K562 (cell line): ENCODE measurements at regions not wholly inside any gene's neighbourhood (a gene's known extent, or its start where the extent isn't known, plus 50 kb on each side); places are given as distances from the start of the nearest gene placed in this dataset.

Source experiments
- ATAC-seq: fragments of 200-7000 bp; cut with Tn5 transposase; 3 replicates; pipeline ENCODE4 v1.9.1; 2020; ENCODE audit warnings: moderate library complexity
- BruUV-seq: library from RNA; stranded (reverse); fragments of 400-500 nt; replicated peaks from 2 replicates; lab custom pipeline; 2021; lab: Mats Ljungman, UMichigan
- CTCF ChIA-PET: fragments of 300-600 bp; formaldehyde crosslinking; extraction: SDS; loops from one replicate; lab custom pipeline; 2021; ENCODE audit warnings: low intra/inter-chr PET ratio; lab: Yijun Ruan, JAX
- POLR2A ChIA-PET: fragments of 300-600, 350-650 bp; sonication (Branson Sonifier 250); formaldehyde crosslinking; extraction: SDS; loops from one replicate; lab custom pipeline; 2021; ENCODE audit warnings: antibody characterized with exemption, inconsistent platforms; lab: Yijun Ruan, JAX
- DNase-seq, 4 experiments: peaks; one replicate each; pipeline versions ENCODE4 v3.0.0 to v3.0.0-alpha.2; 2011 to 2018; ENCODE audit warnings: low spot score in 3 of 4, mixed read lengths in 3 of 4; ENCODE audit errors: extremely low read depth in 1 of 4
- FAIRE-seq: peaks from 2 replicates; lab custom pipeline; 2011; peaks lifted over from hg19 to GRCh38; lab: Jason Lieb, UNC
- H2AFZ ChIP-seq: 2 replicates; pipeline ENCODE4 v1.6.0; 2011; ENCODE audit warnings: low read depth, low read length, control low read depth, inconsistent platforms
- H3K27ac ChIP-seq: fragments of 200-600 bp; 3 replicates; pipeline ENCODE4 v1.8.0; 2011; ENCODE audit warnings: low read depth, mild to moderate bottlenecking, control low read depth, inconsistent platforms, low read length, moderate library complexity, mixed read lengths; ENCODE audit errors: extremely low read depth
- H3K27me3 ChIP-seq, 2 experiments: fragments of 300-600 bp in 1 of 2; 2 replicates in 1 of 2; 3 replicates in 1 of 2; pipeline versions ENCODE4 v1.6.0 to v1.8.0; 2011; ENCODE audit warnings: inconsistent platforms in 2 of 2, low read length in 2 of 2, mild to moderate bottlenecking in 1 of 2, mixed read lengths in 1 of 2, moderate library complexity in 1 of 2; ENCODE audit not compliant: control insufficient read depth in 2 of 2, insufficient read depth in 2 of 2
- H3K36me3 ChIP-seq: fragments of 300-600 bp; 3 replicates; pipeline ENCODE4 v1.8.0; 2011; ENCODE audit warnings: mild to moderate bottlenecking, low read length, inconsistent platforms; ENCODE audit not compliant: control insufficient read depth, insufficient read depth
- H3K4me1 ChIP-seq, 2 experiments: fragments of 200-600 bp in 1 of 2; replicated peaks in 1 of 2; 2 replicates in 1 of 2; 3 replicates in 1 of 2; pipeline versions ENCODE4 v1.5.1 to v1.8.0; 2011; ENCODE audit warnings: inconsistent platforms in 2 of 2, low read length in 2 of 2, mild to moderate bottlenecking in 1 of 2, mixed read lengths in 1 of 2, moderate library complexity in 1 of 2; ENCODE audit not compliant: control insufficient read depth in 2 of 2, insufficient read depth in 2 of 2
- H3K4me2 ChIP-seq: 2 replicates; pipeline ENCODE4 v1.6.1; 2011; ENCODE audit warnings: low read length, control low read depth, inconsistent platforms, mixed read lengths; ENCODE audit not compliant: insufficient read depth
- H3K4me3 ChIP-seq: fragments of 200-600 bp; sonication (generic), shearing (Covaris generic); 2 replicates; pipeline ENCODE4 v1.5.1; 2016; ENCODE audit warnings: control low read depth, inconsistent platforms
- H3K79me2 ChIP-seq: fragments of 200-600 bp; 3 replicates; pipeline ENCODE4 v1.8.0; 2011; ENCODE audit warnings: low read length, inconsistent platforms; ENCODE audit not compliant: control insufficient read depth, insufficient read depth
- H3K9ac ChIP-seq, 2 experiments: 2 replicates each; pipeline versions ENCODE4 v1.6.0 to v1.6.1; 2011; ENCODE audit warnings: low read depth in 2 of 2, low read length in 2 of 2, control low read depth in 1 of 2, inconsistent platforms in 1 of 2, mild to moderate bottlenecking in 1 of 2, mixed read lengths in 1 of 2; ENCODE audit not compliant: insufficient read depth in 1 of 2
- H3K9me1 ChIP-seq: one replicate; pipeline ENCODE4 v1.6.0; 2011; ENCODE audit warnings: inconsistent platforms, mild to moderate bottlenecking, low read length, moderate library complexity; ENCODE audit not compliant: control insufficient read depth, insufficient read depth
- H3K9me3 ChIP-seq: replicated peaks from 2 replicates; pipeline ENCODE4 v1.5.1; 2011; ENCODE audit warnings: low read depth, low read length, inconsistent platforms; ENCODE audit not compliant: control insufficient read depth, insufficient read depth
- H4K20me1 ChIP-seq: replicated peaks from 2 replicates; pipeline ENCODE4 v1.6.1; 2011; ENCODE audit warnings: low read length, inconsistent platforms, mixed read lengths; ENCODE audit not compliant: control insufficient read depth, insufficient read depth
- CAMTA2 ChIP-seq: fragments of 250-450 bp; sonication (Bioruptor Pico); conservative IDR thresholded peaks from 2 replicates; pipeline ENCODE4 v1.5.1; 2022
- ETV6 ChIP-seq, 3 experiments: fragments of 150-350 bp in 1 of 3; sonication (generic) in 1 of 3; formaldehyde crosslinking in 1 of 3; IDR thresholded peaks; 2 replicates each; pipeline versions ENCODE4 v1.6.1 to v1.8.0; 2014 to 2022; ENCODE audit warnings: borderline replicate concordance in 2 of 3, low read depth in 2 of 3, antibody characterized with exemption in 1 of 3, low read length in 1 of 3, mild to moderate bottlenecking in 1 of 3, missing genetic modification reagents in 1 of 3
- GATAD2A ChIP-seq: fragments of 450-650 bp; IDR thresholded peaks from 2 replicates; pipeline ENCODE4 v1.6.1; 2017
- GATAD2B ChIP-seq: fragments of 450-650 bp; IDR thresholded peaks from 2 replicates; pipeline ENCODE4 v1.6.1; 2017; ENCODE audit warnings: mild to moderate bottlenecking, borderline replicate concordance
- IRF1 ChIP-seq: sonication (generic); formaldehyde crosslinking; IDR thresholded peaks from 2 replicates; pipeline ENCODE4 v1.8.0; 2022; ENCODE audit warnings: missing genetic modification reagents, mild to moderate bottlenecking, borderline replicate concordance
- NR0B1 ChIP-seq: fragments of 450-650 bp; IDR thresholded peaks from one replicate; pipeline ENCODE4 v1.6.1; 2018; ENCODE audit warnings: mild to moderate bottlenecking, moderate library complexity; ENCODE audit not compliant: partially characterized antibody
- PHB2 ChIP-seq: fragments of 450-650 bp; IDR thresholded peaks from 2 replicates; pipeline ENCODE4 v1.6.1; 2017; ENCODE audit warnings: low read depth
- ZBTB7A ChIP-seq: IDR thresholded peaks from 2 replicates; pipeline ENCODE4 v1.6.1; 2011; ENCODE audit warnings: low read depth, mild to moderate bottlenecking, low read length, moderate library complexity, borderline replicate concordance; ENCODE audit not compliant: control insufficient read depth
- ZKSCAN8 ChIP-seq: fragments of 200-800 bp; sonication (Bioruptor generic); IDR thresholded peaks from 2 replicates; pipeline ENCODE4 v1.6.1; 2016; ENCODE audit warnings: missing genetic modification characterization, missing compliant biosample characterization
- ZNF695 ChIP-seq: fragments of 450-650 bp; formaldehyde crosslinking; IDR thresholded peaks from 2 replicates; pipeline ENCODE4 v1.4.0; 2020; ENCODE audit warnings: mild to moderate bottlenecking, moderate library complexity
- ZNF764 ChIP-seq: fragments of 250-450 bp; sonication (Bioruptor Pico); IDR thresholded peaks from 2 replicates; pipeline ENCODE4 v1.4.0; 2020; ENCODE audit warnings: low read depth, mild to moderate bottlenecking, moderate library complexity
- ZNF766 ChIP-seq: fragments of 200-800 bp; sonication (Bioruptor generic); conservative IDR thresholded peaks from 2 replicates; pipeline ENCODE4 v1.6.1; 2016; ENCODE audit warnings: missing genetic modification characterization, missing compliant biosample characterization
- WGBS: fragments of 100-300 bp; shearing (Covaris generic); methylation state at CpG from one replicate; pipeline ENCODE4 v1.1.6; 2016; ENCODE audit warnings: low coverage, mixed read lengths; ENCODE audit not compliant: insufficient coverage; ENCODE audit errors: missing lambda C conversion rate; 5-methylcytosine and 5-hydroxymethylcytosine counted together
- in situ Hi-C: fragments of 300-500 bp; cut with MboI; formaldehyde crosslinking; loops from 4 replicates; pipeline ENCODE4 v1.15.0; 2018; ENCODE audit warnings: inconsistent platforms, mixed read lengths
- intact Hi-C: fragments of 100-400 bp; cut with micrococcal nuclease; formaldehyde crosslinking; loops from 2 replicates; pipeline ENCODE4 v1.14.2; 2022
- TF ChIP-seq, protein P1 (sequence below): fragments of 450-650 bp; IDR thresholded peaks from 2 replicates; pipeline ENCODE4 v1.6.1; 2016; ENCODE audit warnings: low read depth, mild to moderate bottlenecking, moderate library complexity
- TF ChIP-seq, protein P2 (sequence below): sonication (generic); formaldehyde crosslinking; IDR thresholded peaks from 2 replicates; pipeline ENCODE4 v1.8.1; 2023; ENCODE audit warnings: mild to moderate bottlenecking, missing genetic modification reagents, moderate library complexity

DNA sequence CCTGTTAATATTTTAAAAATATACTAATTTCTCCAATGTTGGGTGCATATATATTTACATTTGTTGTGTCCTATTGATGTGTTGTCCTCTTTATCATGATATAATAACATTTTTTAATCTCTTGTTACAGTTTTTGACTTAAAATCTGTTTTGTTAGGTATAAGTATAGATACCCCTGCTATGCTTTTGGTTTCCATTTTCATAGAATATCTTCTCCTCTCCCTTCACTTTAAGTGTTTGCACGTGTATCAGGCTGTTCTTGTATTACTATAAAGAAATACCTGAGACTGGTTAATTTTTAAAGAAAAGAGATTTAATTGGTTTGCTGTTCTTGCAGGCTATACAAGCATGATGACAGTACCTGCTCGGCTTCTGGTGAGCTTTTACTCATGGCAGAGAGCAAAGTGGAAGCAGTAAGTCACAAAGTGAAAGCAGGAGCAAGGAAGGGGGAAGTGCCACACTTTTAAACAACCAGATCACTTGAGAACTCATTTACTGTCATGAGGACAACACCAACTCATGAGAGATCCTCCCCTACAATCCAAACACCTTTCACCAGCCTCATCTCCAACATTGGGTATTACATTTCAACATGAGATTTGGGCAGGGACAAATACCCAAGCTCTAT, 340.5 kb upstream of the SYNCRIP start:
- DNase-seq = no peak
- no peak for ATAC-seq
- Histone ChIP-seq H3K36me3 (no peaks in the 10 kb centered on the region), H3K27ac (no peak overlapping the region), H3K79me2 (no peaks in the 10 kb centered on the region), H4K20me1 (no peaks in the 10 kb centered on the region), H2AFZ (no peak overlapping the region), H3K9me3 (no peaks in the 10 kb centered on the region; the same call in 1 of the 2 replicates), H3K4me2 (no peak overlapping the region), H3K9ac (no peak overlapping the region), H3K4me3 (no peak overlapping the region), H3K9me1 (no peaks in the 10 kb centered on the region), H3K4me1 (no peaks in the 10 kb centered on the region), H3K27me3 (no peaks in the 10 kb centered on the region)
- POLR2A ChIA-PET = no interaction called here
- intact Hi-C loops = no loop called here
- in situ Hi-C loops = no loop called here
- TF ChIP-seq PHB2 (no peak), ZNF764 (CRISPR knock-in tag) (no peak), GATAD2B (no peak), NR0B1 (no peak), ZNF766 (CRISPR knock-in tag) (no peak), ZBTB7A (no peak), GATAD2A (no peak), ETV6 (IDR thresholded peaks at IDR 0.05; ENCODE audit: borderline replicate concordance in 1 of 2, low read depth in 2 of 2, low read length in 1 of 2) (no peak), ETV6 (CRISPR knock-in tag; IDR thresholded peaks at IDR 0.05; ENCODE audit: borderline replicate concordance) (no peak), ZKSCAN8 (CRISPR knock-in tag) (no peak), ZNF695 (no peak), CAMTA2 (CRISPR knock-in tag) (no peak), IRF1 (CRISPR knock-in tag) (no peak)
- TF ChIP-seq, protein P1, sequence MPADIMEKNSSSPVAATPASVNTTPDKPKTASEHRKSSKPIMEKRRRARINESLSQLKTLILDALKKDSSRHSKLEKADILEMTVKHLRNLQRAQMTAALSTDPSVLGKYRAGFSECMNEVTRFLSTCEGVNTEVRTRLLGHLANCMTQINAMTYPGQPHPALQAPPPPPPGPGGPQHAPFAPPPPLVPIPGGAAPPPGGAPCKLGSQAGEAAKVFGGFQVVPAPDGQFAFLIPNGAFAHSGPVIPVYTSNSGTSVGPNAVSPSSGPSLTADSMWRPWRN = no peak
- TF ChIP-seq, protein P2, sequence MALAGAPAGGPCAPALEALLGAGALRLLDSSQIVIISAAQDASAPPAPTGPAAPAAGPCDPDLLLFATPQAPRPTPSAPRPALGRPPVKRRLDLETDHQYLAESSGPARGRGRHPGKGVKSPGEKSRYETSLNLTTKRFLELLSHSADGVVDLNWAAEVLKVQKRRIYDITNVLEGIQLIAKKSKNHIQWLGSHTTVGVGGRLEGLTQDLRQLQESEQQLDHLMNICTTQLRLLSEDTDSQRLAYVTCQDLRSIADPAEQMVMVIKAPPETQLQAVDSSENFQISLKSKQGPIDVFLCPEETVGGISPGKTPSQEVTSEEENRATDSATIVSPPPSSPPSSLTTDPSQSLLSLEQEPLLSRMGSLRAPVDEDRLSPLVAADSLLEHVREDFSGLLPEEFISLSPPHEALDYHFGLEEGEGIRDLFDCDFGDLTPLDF (CRISPR knock-in tag) = no peak
- no TSS peak for BruUV-seq
- FAIRE-seq = no peak
- WGBS = 0% methylated on average over 2 of the region's 2 CpGs
- CTCF ChIA-PET = no interaction called here
